ENCODE measurements at regions not wholly inside any gene's neighbourhood (a gene's known extent, or its start where the extent isn't known, plus 50 kb on each side); places are given as distances from the start of the nearest gene placed in this dataset.

GRCh38 chr3:117631781-117632180 lies 922.2 kb downstream of the TUSC7 start:
- no peak for DNase-seq

DNA sequence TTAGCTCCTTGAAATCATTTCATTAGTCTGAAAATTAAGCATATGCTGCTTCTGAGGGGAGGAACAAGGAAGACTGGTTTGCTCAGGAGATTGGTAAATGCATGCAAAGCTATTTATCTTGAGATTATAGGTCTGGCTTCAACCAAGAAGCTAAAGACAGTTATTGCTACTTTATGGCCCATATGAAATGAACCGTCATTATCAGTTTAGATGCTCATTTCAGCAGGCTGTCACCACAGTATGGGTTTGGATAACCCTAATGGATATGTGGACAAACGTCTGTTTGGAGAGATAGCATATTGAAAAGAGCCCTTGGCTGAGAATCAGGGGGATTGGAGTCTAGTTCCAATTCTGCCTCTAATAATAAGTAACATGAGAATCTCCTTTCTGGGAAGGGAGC lies 922.6 kb downstream of the TUSC7 start:
- DNase-seq = no peak

- DNase-seq = no peak
These were observed 923.6 kb downstream of the TUSC7 start for GRCh38 chr3:117633207-117633606.

- no peak for DNase-seq
These were observed 928.1 kb downstream of the TUSC7 start for GRCh38 chr3:117637666-117638065.

DNA sequence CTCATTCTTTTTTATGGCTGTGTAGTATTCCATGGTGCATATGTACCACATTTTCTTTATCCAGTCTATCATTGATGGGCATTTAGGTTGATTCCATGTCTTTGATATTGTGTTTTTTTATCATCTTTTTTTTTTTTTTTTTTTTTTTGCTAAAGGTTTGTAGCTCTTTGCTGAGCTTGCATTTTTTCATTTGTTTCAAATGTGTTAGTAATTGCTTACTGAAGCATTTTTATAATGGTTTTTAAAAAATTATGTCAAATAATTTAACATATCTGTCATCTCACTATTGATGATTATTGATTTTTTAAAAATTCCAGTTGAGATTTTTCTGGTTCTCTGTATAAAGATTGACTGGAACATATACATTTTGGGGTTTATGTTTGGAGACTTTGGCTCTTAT lies 934.6 kb downstream of the TUSC7 start:
- DNase-seq = no peak

GRCh38 chr3:117645561-117646242 lies 936.1 kb downstream of the TUSC7 start:
- no peak for DNase-seq

GRCh38 chr3:117647435-117647834 lies 937.9 kb downstream of the TUSC7 start:
- no peak for DNase-seq

DNA sequence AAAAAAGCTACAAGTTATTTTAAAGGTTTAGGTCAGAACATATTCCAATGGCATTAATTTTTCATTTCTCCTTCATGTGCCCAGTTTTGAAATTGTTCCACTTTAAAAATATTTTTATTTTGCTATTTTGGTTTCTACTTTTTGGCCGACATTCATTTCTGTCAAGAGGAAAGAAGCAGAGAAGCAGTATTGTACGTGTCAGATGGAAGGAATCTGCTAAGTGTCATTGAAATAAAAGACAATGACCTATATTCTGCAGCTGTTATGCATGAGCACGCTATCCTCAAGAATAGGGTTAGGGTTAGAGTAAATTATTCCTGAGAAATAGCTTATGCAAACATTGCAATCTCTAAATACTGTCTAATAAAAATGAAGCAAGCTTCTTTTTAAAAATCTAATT lies 941.7 kb downstream of the TUSC7 start:
- DNase-seq = no peak

- no peak for DNase-seq
These were observed 946.8 kb downstream of the TUSC7 start for GRCh38 chr3:117656391-117656790.

- no peak for DNase-seq
These were observed 947.7 kb downstream of the TUSC7 start for GRCh38 chr3:117657278-117657677.

DNA sequence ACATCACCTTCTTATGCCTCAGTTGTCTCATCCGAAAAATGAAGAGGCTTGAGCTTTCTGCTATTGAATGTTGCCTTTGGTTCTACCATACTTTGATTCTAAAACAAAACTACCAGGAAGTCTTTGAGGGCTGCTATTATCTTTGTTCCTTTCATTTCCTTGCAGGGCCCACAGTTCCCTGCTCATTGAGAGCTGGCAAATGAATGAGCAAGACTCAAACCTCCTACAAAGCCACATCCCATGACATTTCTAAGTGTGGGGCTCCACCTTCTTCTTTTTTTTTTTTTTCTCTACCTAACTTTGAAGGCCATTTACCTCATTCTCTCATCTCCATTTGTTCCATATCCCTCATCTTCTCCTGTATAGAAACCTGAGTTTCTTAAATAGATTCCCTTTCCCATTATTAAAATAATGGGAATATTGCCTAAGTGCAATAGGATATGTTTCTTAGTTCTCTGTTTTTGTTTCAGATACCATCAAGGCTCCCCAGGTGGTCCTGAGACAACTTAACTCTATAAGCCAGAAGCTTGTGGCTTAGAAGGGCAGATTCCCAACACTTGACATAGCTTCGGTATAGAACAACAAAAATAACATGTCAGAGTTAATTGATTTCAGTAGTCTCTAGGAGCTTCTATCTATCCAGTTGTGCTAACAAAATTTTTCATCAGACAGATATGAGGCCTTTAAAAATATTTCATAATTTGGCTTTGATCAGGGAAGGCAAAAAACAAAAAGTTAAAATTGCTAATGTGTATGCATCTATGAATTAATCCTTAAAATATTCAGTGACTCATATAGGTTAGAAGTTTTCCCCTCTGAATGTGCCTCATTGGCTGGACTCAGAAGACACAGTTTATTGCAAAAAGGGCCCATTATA lies 951.6 kb downstream of the TUSC7 start:
- no peak for DNase-seq

DNA sequence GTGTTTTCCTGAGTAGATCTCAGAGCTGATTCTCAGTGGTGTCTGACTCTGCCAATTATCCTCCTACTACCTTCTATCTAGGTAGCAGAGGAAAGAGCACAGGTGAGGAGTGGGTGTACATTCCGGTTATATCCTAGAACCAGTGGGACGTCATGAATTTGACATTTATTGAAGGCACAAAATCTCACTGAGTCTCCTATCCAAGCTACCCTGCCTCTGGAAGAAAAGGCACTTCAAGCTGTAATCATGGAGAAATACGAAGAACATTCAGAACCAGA lies 952.2 kb downstream of the TUSC7 start:
- no peak for DNase-seq

DNA sequence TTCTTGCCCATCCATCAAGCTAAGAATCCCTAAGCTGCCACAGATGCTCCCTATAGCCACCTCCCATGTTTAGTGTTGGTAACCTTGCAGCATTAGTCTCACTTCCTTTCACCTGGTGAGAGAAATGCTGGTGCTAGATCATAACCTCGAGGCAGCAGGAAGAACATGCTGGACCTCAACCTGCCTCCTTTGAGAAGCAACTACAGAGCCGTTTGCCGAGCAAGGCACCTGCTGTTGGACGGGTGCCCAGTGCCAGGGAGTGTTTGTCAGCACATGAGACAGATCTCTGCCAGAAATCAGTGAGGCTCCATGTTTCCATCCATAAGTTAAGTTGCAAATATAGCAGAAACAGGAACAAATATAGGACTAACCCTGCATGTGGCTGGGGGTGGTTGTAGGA lies 955.7 kb downstream of the TUSC7 start:
- no peak for DNase-seq

- DNase-seq = no peak
These were observed 956.7 kb downstream of the TUSC7 start for GRCh38 chr3:117666325-117666724.

- no peak for DNase-seq
These were observed 957.2 kb downstream of the TUSC7 start for GRCh38 chr3:117666812-117667211.

- no peak for DNase-seq
These were observed 960.2 kb downstream of the TUSC7 start for GRCh38 chr3:117669774-117670173.

- DNase-seq = no peak
These were observed 962.2 kb downstream of the TUSC7 start for GRCh38 chr3:117671722-117672318.

- DNase-seq = no peak
These were observed 964.7 kb downstream of the TUSC7 start for GRCh38 chr3:117674321-117674720.

DNA sequence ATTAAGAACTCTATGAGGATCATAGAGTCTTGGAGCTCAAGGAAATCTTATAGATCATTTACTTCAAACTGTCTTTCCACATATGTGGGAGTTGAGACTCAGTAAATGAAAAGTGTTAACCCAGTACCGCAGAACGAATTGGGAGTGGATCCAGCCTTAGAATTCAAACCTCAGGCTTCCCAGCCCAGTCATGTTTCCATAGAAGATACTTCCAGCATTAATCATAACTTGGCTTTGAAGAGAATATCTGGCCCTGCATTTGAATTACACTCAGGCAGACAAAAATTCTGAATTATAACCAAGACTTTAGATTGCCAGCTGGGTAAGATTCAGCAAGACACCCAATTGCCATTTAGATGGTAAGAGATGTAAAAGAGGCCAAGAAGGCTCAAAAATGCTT lies 972.0 kb downstream of the TUSC7 start:
- DNase-seq = no peak

GRCh38 chr3:117687096-117687495 lies 977.5 kb downstream of the TUSC7 start:
- no peak for DNase-seq

DNA sequence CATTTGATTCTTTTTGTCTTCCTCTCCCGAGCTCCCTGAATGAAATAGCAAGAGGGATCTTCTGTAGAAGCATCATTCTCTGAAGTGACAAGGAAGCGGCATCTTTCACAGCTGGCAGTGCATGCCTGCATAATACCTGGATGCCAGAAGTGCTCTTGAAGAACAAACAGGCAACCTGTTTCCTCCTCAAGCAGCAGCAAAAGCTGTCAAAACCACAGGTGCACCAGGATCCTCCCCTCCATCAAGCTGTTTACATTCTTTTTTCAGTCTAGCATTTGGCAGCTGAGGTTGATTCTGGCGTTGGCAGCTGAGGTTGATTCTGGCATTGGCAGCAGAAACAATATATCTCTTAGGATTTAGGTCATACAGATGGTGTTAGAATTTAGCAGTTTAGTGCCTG lies 979.0 kb downstream of the TUSC7 start:
- peak; percentile 3 for DNase-seq

DNA sequence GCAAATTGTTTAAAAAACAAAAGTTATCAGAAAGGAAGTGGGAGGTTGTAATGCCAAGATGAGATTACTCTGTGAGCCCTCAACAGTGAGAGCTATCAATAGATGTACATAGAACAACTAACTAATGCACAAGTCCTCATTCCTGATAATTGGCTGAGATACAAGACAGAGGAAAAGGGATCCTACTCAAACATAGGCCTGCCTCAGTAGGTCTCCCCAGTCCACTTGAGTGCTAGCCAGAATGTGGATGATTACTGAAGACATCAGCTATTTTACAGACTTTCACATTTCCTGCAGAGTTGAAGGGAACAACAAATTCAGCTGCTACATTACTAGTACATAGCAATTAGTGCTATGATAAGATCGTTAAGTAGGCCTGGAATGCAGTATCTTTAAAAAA lies 981.9 kb downstream of the TUSC7 start:
- no peak for DNase-seq

DNA sequence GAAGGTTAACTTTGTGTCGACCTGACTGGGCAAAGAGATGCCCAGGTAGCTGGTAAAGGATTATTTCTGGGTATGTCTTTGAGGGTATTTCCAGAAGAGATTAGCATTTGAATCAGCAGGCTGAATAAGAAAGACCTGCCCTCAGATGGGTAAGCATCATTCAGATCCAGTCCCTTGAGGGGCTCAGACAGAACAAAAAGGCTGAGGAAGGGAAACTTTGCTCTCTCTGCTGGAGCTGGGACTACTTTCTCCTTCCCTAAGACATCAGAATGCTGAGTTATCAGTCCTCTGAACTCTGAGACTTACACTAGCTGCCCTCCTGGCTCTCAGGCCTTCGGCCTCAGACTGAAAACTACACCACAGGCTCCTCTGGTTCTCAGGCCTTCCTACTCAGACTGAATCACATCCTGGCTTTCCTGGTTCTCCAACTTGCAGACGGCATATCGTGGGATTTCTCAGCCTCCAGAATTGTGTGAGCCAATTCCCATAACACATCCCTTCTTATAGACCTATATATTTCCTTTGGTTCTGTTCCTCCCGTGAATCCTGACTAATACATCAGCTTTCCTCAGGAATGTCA lies 982.9 kb downstream of the TUSC7 start:
- DNase-seq = no peak

GRCh38 chr3:117695321-117695720 lies 985.7 kb downstream of the TUSC7 start:
- DNase-seq = no peak
